Neural cell (in vitro differentiated cells): ENCODE measurements at regions not wholly inside any gene's neighbourhood (a gene's known extent, or its start where the extent isn't known, plus 50 kb on each side); places are given as distances from the start of the nearest gene placed in this dataset.

Experiments used
- H2AFZ ChIP-seq: fragments of 200-600, 300-800 bp; sonication (generic), shearing (Covaris generic); 2 replicates; pipeline ENCODE4 v1.6.0; 2014; ENCODE audit warnings: low read depth, mild to moderate bottlenecking, antibody characterized with exemption, low read length, moderate library complexity
- H3F3A ChIP-seq: fragments of 200-600 bp; shearing (Covaris generic); 2 replicates; pipeline ENCODE4 v1.6.1; 2016; ENCODE audit warnings: mild to moderate bottlenecking, moderate library complexity, mixed read lengths, antibody characterized with exemption, low read length; ENCODE audit not compliant: insufficient read depth, poor library complexity, severe bottlenecking
- H3K27ac ChIP-seq: fragments of 200-600, 300-800 bp; sonication (generic), shearing (Covaris generic); 2 replicates; pipeline ENCODE4 v1.5.1; 2014; ENCODE audit warnings: mild to moderate bottlenecking, low read length, moderate library complexity
- H3K27me3 ChIP-seq: fragments of 300-800, 200-600 bp; sonication (generic), shearing (Covaris generic); 2 replicates; pipeline ENCODE4 v1.6.0; 2014; ENCODE audit warnings: mild to moderate bottlenecking, low read depth, low read length, moderate library complexity; ENCODE audit not compliant: insufficient read depth
- H3K36me3 ChIP-seq: fragments of 300-800, 200-600 bp; sonication (generic), shearing (Covaris generic); 2 replicates; pipeline ENCODE4 v1.5.1; 2014; ENCODE audit warnings: mild to moderate bottlenecking, antibody characterized with exemption, low read length, moderate library complexity; ENCODE audit not compliant: insufficient read depth
- H3K4me2 ChIP-seq: fragments of 300-800, 200-600 bp; sonication (generic), shearing (Covaris generic); 2 replicates; pipeline ENCODE4 v1.6.0; 2014; ENCODE audit warnings: mild to moderate bottlenecking, low read length
- H3K4me3 ChIP-seq: fragments of 300-800, 200-600 bp; sonication (generic), shearing (Covaris generic); 2 replicates; pipeline ENCODE4 v1.5.1; 2014; ENCODE audit warnings: mild to moderate bottlenecking, low read length, moderate library complexity
- H3K79me2 ChIP-seq: fragments of 200-600 bp; shearing (Covaris generic); replicated peaks from 2 replicates; pipeline ENCODE4 v1.6.0; 2014; ENCODE audit warnings: mild to moderate bottlenecking, low read length, moderate library complexity; ENCODE audit not compliant: insufficient read depth
- H3K9ac ChIP-seq: fragments of 300-800, 200-600 bp; sonication (generic), shearing (Covaris generic); 2 replicates; pipeline ENCODE4 v1.6.1; 2016; ENCODE audit warnings: mild to moderate bottlenecking, low read length, mixed read lengths
- H3K9me2 ChIP-seq: fragments of 200-600 bp; shearing (Covaris generic); 2 replicates; pipeline ENCODE4 v1.6.1; 2016; ENCODE audit warnings: mild to moderate bottlenecking, low read length, mixed read lengths; ENCODE audit not compliant: insufficient read depth
- H3K9me3 ChIP-seq: fragments of 200-600, 300-800 bp; sonication (generic), shearing (Covaris generic); 2 replicates; pipeline ENCODE4 v1.6.1; 2016; ENCODE audit warnings: mild to moderate bottlenecking, mixed run types, low read length, moderate library complexity, mixed read lengths
- H4K20me1 ChIP-seq: fragments of 200-600 bp; shearing (Covaris generic); 2 replicates; pipeline ENCODE4 v1.6.1; 2016; ENCODE audit warnings: mild to moderate bottlenecking, mixed run types; ENCODE audit not compliant: insufficient read depth
- EP300 ChIP-seq: fragments of 450-650 bp; conservative IDR thresholded peaks from 2 replicates; pipeline ENCODE4 v1.6.1; 2014; ENCODE audit warnings: antibody characterized with exemption, mild to moderate bottlenecking, moderate library complexity; ENCODE audit not compliant: poor library complexity, severe bottlenecking
- EZH2 ChIP-seq: fragments of 200-600, 300-800 bp; shearing (Covaris generic), sonication (generic); IDR thresholded peaks from 2 replicates; pipeline ENCODE4 v1.6.1; 2014; ENCODE audit warnings: antibody characterized with exemption, low read length, borderline replicate concordance, mild to moderate bottlenecking; ENCODE audit not compliant: insufficient read depth, poor library complexity, severe bottlenecking
- MXI1 ChIP-seq: fragments of 450-650 bp; conservative IDR thresholded peaks from 2 replicates; pipeline ENCODE4 v1.6.1; 2014; ENCODE audit warnings: antibody characterized with exemption, mild to moderate bottlenecking; ENCODE audit not compliant: poor library complexity, severe bottlenecking
- POLR2AphosphoS5 ChIP-seq: IDR thresholded peaks from 2 replicates; pipeline ENCODE4 v1.6.1; 2012
- RAD21 ChIP-seq: fragments of 450-650 bp; conservative IDR thresholded peaks from 2 replicates; pipeline ENCODE4 v1.6.1; 2014; ENCODE audit warnings: antibody characterized with exemption, mild to moderate bottlenecking, moderate library complexity
- SMC3 ChIP-seq: fragments of 450-650 bp; conservative IDR thresholded peaks from 2 replicates; pipeline ENCODE4 v1.6.1; 2014; ENCODE audit warnings: antibody characterized with exemption, mild to moderate bottlenecking, moderate library complexity; ENCODE audit not compliant: poor library complexity
- TAF1 ChIP-seq: IDR thresholded peaks from 2 replicates; pipeline ENCODE4 v1.6.1; 2012; ENCODE audit warnings: low read depth
- TF ChIP-seq, protein P1 (sequence below): fragments of 450-650 bp; IDR thresholded peaks from 2 replicates; pipeline ENCODE4 v1.5.1; 2014; ENCODE audit warnings: antibody characterized with exemption, mild to moderate bottlenecking, moderate library complexity; ENCODE audit not compliant: poor library complexity, severe bottlenecking
- TF ChIP-seq, protein P2 (sequence below): IDR thresholded peaks from 2 replicates; pipeline ENCODE4 v1.6.1; 2012; ENCODE audit warnings: borderline replicate concordance

DNA sequence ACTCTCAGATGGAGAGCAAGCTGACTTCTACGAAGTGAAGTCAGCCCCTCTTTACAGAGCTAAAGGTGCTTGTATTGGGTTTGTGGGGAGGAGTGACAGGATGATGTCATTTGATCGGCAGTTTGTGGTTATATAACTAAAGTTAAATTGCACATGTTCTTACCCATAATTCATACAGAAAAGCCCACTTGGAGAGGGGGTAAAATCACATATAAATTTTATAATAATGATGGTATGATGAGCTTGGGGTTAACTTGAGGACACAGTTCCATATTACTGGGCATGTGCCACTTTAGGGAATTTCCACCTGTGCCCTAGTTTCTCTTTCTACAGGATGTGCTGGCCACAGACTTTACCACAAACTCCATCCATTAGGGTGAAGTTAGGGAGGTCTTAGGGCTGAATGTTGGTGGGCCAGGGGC lies 1178.6 kb upstream of the CDH9 start:
- Histone ChIP-seq H3K27me3 (no peaks in the 10 kb centered on the region), H3K4me3 (no peak overlapping the region), H3K9me3 (no peaks in the 10 kb centered on the region), H3K79me2 (no peaks in the 10 kb centered on the region), H3K27ac (no peak overlapping the region), H3K4me2 (no peak overlapping the region), H4K20me1 (no peaks in the 10 kb centered on the region), H2AFZ (no peak overlapping the region), H3K36me3 (no peaks in the 10 kb centered on the region), H3K9ac (no peak overlapping the region), H3K9me2 (no peaks in the 10 kb centered on the region), H3F3A (no peaks in the 10 kb centered on the region)
- TF ChIP-seq POLR2AphosphoS5 (no peak), EP300 (no peak), TAF1 (no peak), EZH2 (no peak), SMC3 (no peak), MXI1 (no peak)
- TF ChIP-seq, protein P1, sequence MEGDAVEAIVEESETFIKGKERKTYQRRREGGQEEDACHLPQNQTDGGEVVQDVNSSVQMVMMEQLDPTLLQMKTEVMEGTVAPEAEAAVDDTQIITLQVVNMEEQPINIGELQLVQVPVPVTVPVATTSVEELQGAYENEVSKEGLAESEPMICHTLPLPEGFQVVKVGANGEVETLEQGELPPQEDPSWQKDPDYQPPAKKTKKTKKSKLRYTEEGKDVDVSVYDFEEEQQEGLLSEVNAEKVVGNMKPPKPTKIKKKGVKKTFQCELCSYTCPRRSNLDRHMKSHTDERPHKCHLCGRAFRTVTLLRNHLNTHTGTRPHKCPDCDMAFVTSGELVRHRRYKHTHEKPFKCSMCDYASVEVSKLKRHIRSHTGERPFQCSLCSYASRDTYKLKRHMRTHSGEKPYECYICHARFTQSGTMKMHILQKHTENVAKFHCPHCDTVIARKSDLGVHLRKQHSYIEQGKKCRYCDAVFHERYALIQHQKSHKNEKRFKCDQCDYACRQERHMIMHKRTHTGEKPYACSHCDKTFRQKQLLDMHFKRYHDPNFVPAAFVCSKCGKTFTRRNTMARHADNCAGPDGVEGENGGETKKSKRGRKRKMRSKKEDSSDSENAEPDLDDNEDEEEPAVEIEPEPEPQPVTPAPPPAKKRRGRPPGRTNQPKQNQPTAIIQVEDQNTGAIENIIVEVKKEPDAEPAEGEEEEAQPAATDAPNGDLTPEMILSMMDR, result no peak
- TF ChIP-seq, protein P2, sequence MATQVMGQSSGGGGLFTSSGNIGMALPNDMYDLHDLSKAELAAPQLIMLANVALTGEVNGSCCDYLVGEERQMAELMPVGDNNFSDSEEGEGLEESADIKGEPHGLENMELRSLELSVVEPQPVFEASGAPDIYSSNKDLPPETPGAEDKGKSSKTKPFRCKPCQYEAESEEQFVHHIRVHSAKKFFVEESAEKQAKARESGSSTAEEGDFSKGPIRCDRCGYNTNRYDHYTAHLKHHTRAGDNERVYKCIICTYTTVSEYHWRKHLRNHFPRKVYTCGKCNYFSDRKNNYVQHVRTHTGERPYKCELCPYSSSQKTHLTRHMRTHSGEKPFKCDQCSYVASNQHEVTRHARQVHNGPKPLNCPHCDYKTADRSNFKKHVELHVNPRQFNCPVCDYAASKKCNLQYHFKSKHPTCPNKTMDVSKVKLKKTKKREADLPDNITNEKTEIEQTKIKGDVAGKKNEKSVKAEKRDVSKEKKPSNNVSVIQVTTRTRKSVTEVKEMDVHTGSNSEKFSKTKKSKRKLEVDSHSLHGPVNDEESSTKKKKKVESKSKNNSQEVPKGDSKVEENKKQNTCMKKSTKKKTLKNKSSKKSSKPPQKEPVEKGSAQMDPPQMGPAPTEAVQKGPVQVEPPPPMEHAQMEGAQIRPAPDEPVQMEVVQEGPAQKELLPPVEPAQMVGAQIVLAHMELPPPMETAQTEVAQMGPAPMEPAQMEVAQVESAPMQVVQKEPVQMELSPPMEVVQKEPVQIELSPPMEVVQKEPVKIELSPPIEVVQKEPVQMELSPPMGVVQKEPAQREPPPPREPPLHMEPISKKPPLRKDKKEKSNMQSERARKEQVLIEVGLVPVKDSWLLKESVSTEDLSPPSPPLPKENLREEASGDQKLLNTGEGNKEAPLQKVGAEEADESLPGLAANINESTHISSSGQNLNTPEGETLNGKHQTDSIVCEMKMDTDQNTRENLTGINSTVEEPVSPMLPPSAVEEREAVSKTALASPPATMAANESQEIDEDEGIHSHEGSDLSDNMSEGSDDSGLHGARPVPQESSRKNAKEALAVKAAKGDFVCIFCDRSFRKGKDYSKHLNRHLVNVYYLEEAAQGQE, result no peak

DNA sequence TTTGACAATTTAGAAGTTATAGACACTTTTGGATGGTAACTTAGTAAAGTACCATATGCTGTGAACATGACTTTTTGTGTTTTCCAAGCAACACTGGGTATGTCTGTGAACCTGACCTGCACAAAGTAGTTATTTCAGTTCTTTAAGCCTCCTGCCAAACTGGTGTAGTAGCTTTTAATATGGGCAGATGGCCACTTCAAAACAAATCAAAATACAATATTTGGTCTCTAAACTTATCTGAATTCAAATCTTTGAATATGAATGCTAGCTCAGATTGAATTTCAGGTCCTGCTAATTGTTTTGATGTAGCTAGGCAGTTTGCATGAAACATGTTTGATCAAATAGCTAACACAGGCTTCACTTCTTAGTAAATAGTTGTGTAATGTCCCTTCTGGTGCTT lies 1176.7 kb upstream of the CDH9 start:
- no peak overlapping the region for H3K9ac ChIP-seq
- no peaks in the 10 kb centered on the region for H3F3A ChIP-seq
- H3K9me3 ChIP-seq, result no peaks in the 10 kb centered on the region
- H2AFZ ChIP-seq, result no peak overlapping the region
- no peaks in the 10 kb centered on the region for H3K79me2 ChIP-seq
- no peak overlapping the region for H3K4me2 ChIP-seq
- H3K27ac ChIP-seq, result no peak overlapping the region
- TF ChIP-seq, protein P1, result no peak
- TF ChIP-seq TAF1 (no peak), MXI1 (no peak), EP300 (no peak), EZH2 (no peak), RAD21 (no peak), POLR2AphosphoS5 (no peak), SMC3 (no peak)
- TF ChIP-seq, protein P2, result no peak
- no peaks in the 10 kb centered on the region for H3K36me3 ChIP-seq
- H3K9me2 ChIP-seq, result no peaks in the 10 kb centered on the region
- H3K4me3 ChIP-seq, result no peak overlapping the region
- no peaks in the 10 kb centered on the region for H4K20me1 ChIP-seq
- H3K27me3 ChIP-seq, result no peaks in the 10 kb centered on the region
